ENCODE measurements at regions not wholly inside any gene's neighbourhood (a gene's known extent, or its start where the extent isn't known, plus 50 kb on each side); places are given as distances from the start of the nearest gene placed in this dataset.

DNA sequence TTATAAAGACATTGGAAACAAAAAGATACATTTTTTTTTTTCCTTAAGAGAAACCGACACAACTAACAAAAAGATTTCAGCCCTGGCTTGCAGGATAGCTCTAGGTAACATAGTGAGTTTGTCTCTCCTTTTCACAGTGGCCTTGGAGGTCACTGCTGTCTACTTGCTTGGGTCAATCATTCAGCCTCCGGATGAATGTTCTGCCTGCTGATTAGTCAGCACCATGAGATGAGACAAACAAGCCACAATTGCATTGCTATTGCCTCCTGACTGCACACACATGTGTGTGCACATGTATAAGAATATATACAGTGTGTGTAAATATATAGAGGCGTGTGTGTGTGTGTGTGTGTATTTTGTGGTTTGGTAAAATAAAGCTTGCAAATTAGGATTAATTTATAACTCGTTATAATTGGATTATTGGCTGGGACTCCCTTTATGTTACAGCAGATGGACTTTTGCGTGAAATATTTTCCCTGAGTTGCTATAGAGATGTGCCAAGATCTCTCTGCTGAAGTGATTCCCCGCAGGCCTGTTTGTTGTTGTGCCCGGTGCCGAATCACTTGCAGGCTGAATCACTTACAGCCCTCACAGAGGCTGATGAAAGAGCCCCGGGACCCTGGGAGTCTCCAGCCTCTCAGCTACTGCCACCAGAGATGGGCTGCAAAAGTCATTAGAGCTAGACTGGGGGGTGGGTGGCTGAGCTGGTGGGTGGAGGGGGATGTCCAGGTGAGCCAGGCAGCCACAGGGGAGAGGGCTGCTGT lies 161.2 kb downstream of the FGF18 start:
- no peak for DNase-seq (ENCODE audit: low spot score)
- H3K4me2 ChIP-seq (ENCODE audit: low read length) = no peak overlapping the region
- H3K36me3 ChIP-seq (ENCODE audit: insufficient read depth, low read length) = no peaks in the 10 kb centered on the region
- H2AFZ ChIP-seq (ENCODE audit: low read length) = no peak overlapping the region
- no TSS peak for BruUV-seq (replicated peaks)
- H3K9me2 ChIP-seq (ENCODE audit: insufficient read depth, low read length) = no peaks in the 10 kb centered on the region
- CTCF ChIA-PET (ENCODE audit: unreplicated experiment) = no interaction called here
- TF ChIP-seq, protein P1, sequence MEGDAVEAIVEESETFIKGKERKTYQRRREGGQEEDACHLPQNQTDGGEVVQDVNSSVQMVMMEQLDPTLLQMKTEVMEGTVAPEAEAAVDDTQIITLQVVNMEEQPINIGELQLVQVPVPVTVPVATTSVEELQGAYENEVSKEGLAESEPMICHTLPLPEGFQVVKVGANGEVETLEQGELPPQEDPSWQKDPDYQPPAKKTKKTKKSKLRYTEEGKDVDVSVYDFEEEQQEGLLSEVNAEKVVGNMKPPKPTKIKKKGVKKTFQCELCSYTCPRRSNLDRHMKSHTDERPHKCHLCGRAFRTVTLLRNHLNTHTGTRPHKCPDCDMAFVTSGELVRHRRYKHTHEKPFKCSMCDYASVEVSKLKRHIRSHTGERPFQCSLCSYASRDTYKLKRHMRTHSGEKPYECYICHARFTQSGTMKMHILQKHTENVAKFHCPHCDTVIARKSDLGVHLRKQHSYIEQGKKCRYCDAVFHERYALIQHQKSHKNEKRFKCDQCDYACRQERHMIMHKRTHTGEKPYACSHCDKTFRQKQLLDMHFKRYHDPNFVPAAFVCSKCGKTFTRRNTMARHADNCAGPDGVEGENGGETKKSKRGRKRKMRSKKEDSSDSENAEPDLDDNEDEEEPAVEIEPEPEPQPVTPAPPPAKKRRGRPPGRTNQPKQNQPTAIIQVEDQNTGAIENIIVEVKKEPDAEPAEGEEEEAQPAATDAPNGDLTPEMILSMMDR (conservative IDR thresholded peaks at IDR 0.05; ENCODE audit: low read length) = no peak
- no peak for TF ChIP-seq EZH2phosphoT487 (IDR thresholded peaks at IDR 0.05; ENCODE audit: borderline replicate concordance, low read depth, low read length)
- H3K9me3 ChIP-seq (ENCODE audit: low read length) = no peaks in the 10 kb centered on the region
- no peaks in the 10 kb centered on the region for H4K20me1 ChIP-seq (ENCODE audit: insufficient read depth, low read length)
- POLR2A ChIA-PET = no interaction called here
- H3K4me3 ChIP-seq (ENCODE audit: low read depth, low read length, poor library complexity, severe bottlenecking) = no peak overlapping the region
- intact Hi-C loops (cut with micrococcal nuclease; ENCODE audit: unreplicated experiment) = no loop called here
- no peaks in the 10 kb centered on the region for H3K4me1 ChIP-seq (ENCODE audit: insufficient read depth, low read length, poor library complexity, severe bottlenecking)
- H3K79me2 ChIP-seq (ENCODE audit: insufficient read depth, low read depth, low read length) = no peaks in the 10 kb centered on the region
- no peak overlapping the region for H3K27ac ChIP-seq (ENCODE audit: low read depth, low read length, poor library complexity, severe bottlenecking)

DNA sequence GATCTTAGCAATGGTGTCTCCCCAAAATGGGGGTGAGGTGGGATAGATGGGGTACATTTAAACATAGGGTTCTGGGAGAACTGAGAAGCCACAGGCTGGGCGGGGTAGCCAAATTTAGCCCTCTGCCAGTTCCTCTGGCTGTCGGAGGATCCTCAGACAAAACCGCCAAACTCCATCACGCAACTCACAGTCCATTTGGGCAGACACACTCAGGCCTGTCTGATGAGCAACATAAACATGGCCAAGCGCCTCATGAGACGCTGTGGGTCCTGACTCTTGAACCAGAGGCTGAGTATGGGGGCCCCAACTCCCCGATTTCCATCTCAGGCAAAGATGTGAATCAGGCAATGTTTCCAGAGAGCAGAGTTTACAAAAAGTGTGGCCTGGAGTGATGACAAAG lies 162.3 kb downstream of the FGF18 start:
- Histone ChIP-seq H3K9me2 (ENCODE audit: insufficient read depth, low read length) (no peaks in the 10 kb centered on the region), H3K79me2 (ENCODE audit: insufficient read depth, low read depth, low read length) (no peaks in the 10 kb centered on the region), H2AFZ (ENCODE audit: low read length) (no peak overlapping the region), H3K9me3 (ENCODE audit: low read length) (no peaks in the 10 kb centered on the region), H4K20me1 (ENCODE audit: insufficient read depth, low read length) (no peaks in the 10 kb centered on the region), H3K4me1 (ENCODE audit: insufficient read depth, low read length, poor library complexity, severe bottlenecking) (no peaks in the 10 kb centered on the region), H3K4me3 (ENCODE audit: low read depth, low read length, poor library complexity, severe bottlenecking) (no peak overlapping the region), H3K4me2 (ENCODE audit: low read length) (no peak overlapping the region), H3K27ac (ENCODE audit: low read depth, low read length, poor library complexity, severe bottlenecking) (no peak overlapping the region), H3K36me3 (ENCODE audit: insufficient read depth, low read length) (no peaks in the 10 kb centered on the region)
- intact Hi-C loops (cut with micrococcal nuclease; ENCODE audit: unreplicated experiment) = no loop called here
- no TSS peak for BruUV-seq (replicated peaks)
- no peak for DNase-seq (ENCODE audit: low spot score)
- TF ChIP-seq EZH2phosphoT487 (IDR thresholded peaks at IDR 0.05; ENCODE audit: borderline replicate concordance, low read depth, low read length) = no peak
- TF ChIP-seq, protein P1 (conservative IDR thresholded peaks at IDR 0.05; ENCODE audit: low read length) = no peak
- CTCF ChIA-PET (ENCODE audit: unreplicated experiment) = no interaction called here
- POLR2A ChIA-PET = interaction anchor here (1.0 kb wide), 1 partner anchor 21 kb away, joined by 3 read pairs; no protein-coding TSS in a partner anchor

DNA sequence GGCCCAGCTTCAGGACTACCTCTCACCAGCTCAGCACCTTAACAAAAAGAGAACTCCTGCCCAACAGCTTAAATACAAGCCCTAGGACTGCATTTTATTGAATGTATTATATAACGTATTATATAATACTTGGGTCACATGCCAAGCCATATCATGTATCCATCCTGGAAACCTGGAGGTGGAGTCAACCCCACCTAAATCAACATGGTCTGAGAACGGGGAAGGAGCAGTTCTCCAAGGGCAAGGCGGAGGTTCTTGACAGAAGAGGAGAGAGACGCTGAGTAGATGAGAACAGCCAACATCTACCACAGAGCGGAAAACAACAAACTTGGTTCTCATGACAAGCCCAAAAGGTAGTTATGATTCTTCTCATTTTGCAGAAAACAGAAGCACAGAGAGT lies 163.4 kb downstream of the FGF18 start:
- no TSS peak for BruUV-seq (replicated peaks)
- H3K4me3 ChIP-seq (ENCODE audit: low read depth, low read length, poor library complexity, severe bottlenecking) = no peak overlapping the region
- intact Hi-C loops (cut with micrococcal nuclease; ENCODE audit: unreplicated experiment) = no loop called here
- no peaks in the 10 kb centered on the region for H3K9me3 ChIP-seq (ENCODE audit: low read length)
- ChIA-PET POLR2A (interaction anchor here (1.0 kb wide), 1 partner anchor 23 kb away, joined by 3 read pairs; no protein-coding TSS in a partner anchor), CTCF (ENCODE audit: unreplicated experiment) (interaction anchor here (0.6 kb wide), 1 partner anchor 196 kb away, joined by 3 read pairs; no protein-coding TSS in a partner anchor)
- H3K27ac ChIP-seq (ENCODE audit: low read depth, low read length, poor library complexity, severe bottlenecking) = no peak overlapping the region
- TF ChIP-seq, protein P1 (conservative IDR thresholded peaks at IDR 0.05; ENCODE audit: low read length) = no peak
- no peak for TF ChIP-seq EZH2phosphoT487 (IDR thresholded peaks at IDR 0.05; ENCODE audit: borderline replicate concordance, low read depth, low read length)
- H3K36me3 ChIP-seq (ENCODE audit: insufficient read depth, low read length) = no peaks in the 10 kb centered on the region
- H3K79me2 ChIP-seq (ENCODE audit: insufficient read depth, low read depth, low read length) = no peaks in the 10 kb centered on the region
- H3K9me2 ChIP-seq (ENCODE audit: insufficient read depth, low read length) = no peaks in the 10 kb centered on the region
- no peak overlapping the region for H3K4me2 ChIP-seq (ENCODE audit: low read length)
- no peaks in the 10 kb centered on the region for H3K4me1 ChIP-seq (ENCODE audit: insufficient read depth, low read length, poor library complexity, severe bottlenecking)
- H4K20me1 ChIP-seq (ENCODE audit: insufficient read depth, low read length) = no peaks in the 10 kb centered on the region
- no peak for DNase-seq (ENCODE audit: low spot score)
- H2AFZ ChIP-seq (ENCODE audit: low read length) = no peak overlapping the region

Measured in OCI-LY7 (cell line).